Mesodermal cell (in vitro differentiated cells): ENCODE measurements at regions not wholly inside any gene's neighbourhood (a gene's known extent, or its start where the extent isn't known, plus 50 kb on each side); places are given as distances from the start of the nearest gene placed in this dataset.

Source experiments
- H3K27ac ChIP-seq: 2 replicates; pipeline ENCODE4 v1.7.0; 2013; ENCODE audit warnings: mild to moderate bottlenecking, low read depth, low read length, moderate library complexity; ENCODE audit not compliant: severe bottlenecking
- H3K36me3 ChIP-seq: 2 replicates; pipeline ENCODE4 v1.7.1; 2013; ENCODE audit warnings: mild to moderate bottlenecking, low read length, moderate library complexity; ENCODE audit not compliant: control insufficient read depth, insufficient read depth
- H3K4me1 ChIP-seq: one replicate; pipeline ENCODE4 v1.7.1; 2013; ENCODE audit warnings: mild to moderate bottlenecking, low read length; ENCODE audit not compliant: insufficient read depth, control insufficient read depth, poor library complexity, severe bottlenecking
- H3K4me3 ChIP-seq: 2 replicates; pipeline ENCODE4 v1.7.0; 2013; ENCODE audit warnings: low read length, control low read depth, mild to moderate bottlenecking; ENCODE audit not compliant: insufficient read depth, poor library complexity, severe bottlenecking; ENCODE audit errors: extremely low read depth
- H3K9me3 ChIP-seq: 2 replicates; pipeline ENCODE4 v1.7.1; 2013; ENCODE audit warnings: mild to moderate bottlenecking, low read length, moderate library complexity; ENCODE audit not compliant: control insufficient read depth
- WGBS, 2 experiments: methylation state at CpG; one replicate each; pipeline ENCODE4 v1.1.5; 2013; ENCODE audit warnings: missing lambda C conversion rate in 2 of 2; ENCODE audit not compliant: insufficient coverage in 2 of 2; 5-methylcytosine and 5-hydroxymethylcytosine counted together

DNA sequence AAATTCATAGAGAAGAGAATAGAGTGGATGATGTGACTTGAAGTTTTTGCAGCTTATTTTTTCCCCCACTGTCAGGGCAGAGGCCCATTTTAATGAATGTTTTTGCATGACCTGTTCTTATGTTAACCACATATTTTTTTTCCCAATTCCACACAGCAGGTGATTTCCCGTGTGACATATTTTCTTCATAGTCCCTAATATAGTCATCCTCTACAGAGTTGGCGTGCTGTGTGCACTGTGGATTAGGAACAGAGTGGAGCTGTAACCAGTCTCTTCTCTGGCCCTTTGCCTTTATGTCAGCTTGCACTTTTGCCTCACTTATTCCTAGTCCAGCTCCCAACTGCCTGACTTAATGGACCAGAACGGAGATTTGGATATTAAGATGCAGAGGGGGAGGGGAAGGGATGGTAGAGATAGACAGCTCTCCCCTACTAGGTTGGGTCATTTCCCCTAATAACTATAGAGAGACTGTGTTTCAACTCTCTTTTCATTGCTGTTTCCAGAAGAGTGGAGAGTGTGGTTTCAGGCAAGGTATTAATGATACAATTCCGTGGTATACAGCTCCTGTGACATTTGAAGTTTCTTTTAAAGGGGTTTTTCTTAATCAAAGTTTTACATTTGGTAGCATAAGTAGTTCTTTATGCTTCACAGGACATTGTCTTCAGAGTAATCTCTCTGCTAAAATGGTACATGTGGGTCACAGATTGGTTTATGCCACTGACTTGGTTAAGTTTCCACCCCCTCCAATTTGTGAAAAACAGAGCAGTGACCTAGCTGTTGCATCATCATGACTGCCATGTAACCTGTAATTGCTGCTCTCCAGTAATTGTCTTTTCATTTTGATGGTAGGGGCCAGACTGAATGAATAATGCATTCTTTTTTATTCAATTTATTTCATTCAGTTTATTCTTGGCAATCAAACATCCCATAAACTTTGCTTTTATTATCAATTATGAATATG, 161.3 kb downstream of the HAUS1 start:
- no peaks in the 10 kb centered on the region for H3K9me3 ChIP-seq
- H3K4me3 ChIP-seq = no peak overlapping the region
- no peak overlapping the region for H3K27ac ChIP-seq
- H3K4me1 ChIP-seq = peaks cover 21% of the 10 kb centered on the region
- 86 to 87% methylated on average over 1 to 2 of the region's 4 CpGs for WGBS, 2 experiments
- peaks cover 20% of the 10 kb centered on the region for H3K36me3 ChIP-seq

GRCh38 chr18:46266473-46266872, 162.3 kb downstream of the HAUS1 start:
- no peak overlapping the region for H3K27ac ChIP-seq
- H3K9me3 ChIP-seq = no peaks in the 10 kb centered on the region
- peaks cover 20% of the 10 kb centered on the region for H3K36me3 ChIP-seq
- 90 to 100% methylated on average over 2 of the region's 3 CpGs for WGBS, 2 experiments
- no peak overlapping the region for H3K4me3 ChIP-seq
- peaks cover 19% of the 10 kb centered on the region for H3K4me1 ChIP-seq

DNA sequence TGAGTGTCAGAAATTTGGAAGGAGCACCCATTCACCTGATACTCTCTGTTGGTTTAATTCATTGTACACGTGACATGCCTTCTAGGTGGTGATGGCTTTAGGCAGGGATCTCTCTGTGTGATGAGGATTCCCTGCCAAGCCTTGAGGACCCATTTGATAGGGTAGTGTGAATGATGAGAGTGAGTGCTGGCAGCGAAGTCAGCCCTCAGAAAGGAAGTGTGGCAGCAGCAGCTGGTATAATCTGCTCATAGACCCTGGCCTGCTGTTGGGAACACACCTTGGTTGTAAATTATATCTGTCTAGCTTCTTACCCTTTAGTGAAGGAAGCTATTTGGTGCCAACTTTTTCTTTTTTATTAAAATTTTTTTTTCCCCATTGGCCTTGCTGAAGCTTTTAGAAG, 164.5 kb downstream of the HAUS1 start:
- H3K36me3 ChIP-seq = peaks cover 13% of the 10 kb centered on the region
- H3K4me3 ChIP-seq = no peak overlapping the region
- WGBS, 2 experiments = 100% methylated on average over 1 to 2 of the region's 2 CpGs
- no peak overlapping the region for H3K27ac ChIP-seq
- no peaks in the 10 kb centered on the region for H3K9me3 ChIP-seq
- H3K4me1 ChIP-seq = peaks cover 18% of the 10 kb centered on the region

GRCh38 chr18:46269275-46269674, 165.1 kb downstream of the HAUS1 start:
- Histone ChIP-seq H3K27ac (no peak overlapping the region), H3K9me3 (no peaks in the 10 kb centered on the region), H3K36me3 (peaks cover 10% of the 10 kb centered on the region), H3K4me1 (peaks cover 12% of the 10 kb centered on the region), H3K4me3 (no peak overlapping the region)
- WGBS, 2 experiments = no CpG with 5 or more reads among the region's 1 CpG

DNA sequence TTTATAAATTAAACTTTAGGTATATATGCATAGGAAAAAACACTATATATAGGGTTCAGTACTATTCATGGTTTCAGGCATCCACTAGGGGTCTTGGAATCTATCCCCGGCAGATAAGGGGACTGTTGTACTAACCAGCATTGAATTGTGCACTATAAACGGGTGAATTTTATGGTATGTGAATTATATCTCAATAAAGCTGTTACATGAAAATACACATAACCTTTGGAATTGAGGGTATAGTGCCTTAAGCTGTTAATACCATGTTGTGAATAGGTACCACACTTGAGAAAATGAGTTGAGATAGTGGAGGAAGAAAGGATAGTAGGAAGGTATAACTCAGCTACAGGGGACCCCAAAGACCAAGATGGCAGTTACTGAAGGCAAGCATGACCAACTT, 167.3 kb downstream of the HAUS1 start:
- 80% methylated on average over 1 of the region's 2 CpGs; no CpG with 5 or more reads in 1 of the 2 experiments for WGBS, 2 experiments

GRCh38 chr18:46273861-46274260, 169.7 kb downstream of the HAUS1 start:
- Histone ChIP-seq H3K4me1 (peaks cover 2% of the 10 kb centered on the region), H3K36me3 (peaks cover 3% of the 10 kb centered on the region), H3K27ac (no peak overlapping the region), H3K4me3 (no peak overlapping the region), H3K9me3 (no peaks in the 10 kb centered on the region)
- WGBS, 2 experiments = 100% methylated on average over 1 of the region's 1 CpG; no CpG with 5 or more reads in 1 of the 2 experiments

More for the DNA sequence above, 167.3 kb downstream of the HAUS1 start:
- Histone ChIP-seq H3K4me1 (no peaks in the 10 kb centered on the region), H3K9me3 (no peaks in the 10 kb centered on the region), H3K36me3 (peaks cover 3% of the 10 kb centered on the region), H3K27ac (no peak overlapping the region), H3K4me3 (no peak overlapping the region)

DNA sequence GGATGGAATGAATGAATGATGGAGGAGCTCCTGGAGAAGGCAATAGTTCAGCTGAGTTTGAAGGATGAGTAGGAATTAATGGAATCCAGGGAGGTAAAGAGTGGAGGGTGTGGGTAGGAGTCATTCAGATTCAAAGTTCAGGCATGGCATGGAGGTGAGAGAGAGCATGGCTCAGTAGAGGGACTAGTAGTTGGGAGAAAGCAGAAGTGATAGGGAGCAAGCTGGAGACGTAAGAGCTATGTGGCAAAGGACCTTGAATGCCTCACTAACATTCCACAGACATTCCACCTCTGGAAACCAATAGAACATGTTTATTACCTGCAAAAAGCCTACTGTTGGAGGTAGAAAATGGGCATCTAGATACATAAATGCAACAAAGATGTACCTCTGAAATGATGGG, 170.1 kb downstream of the HAUS1 start:
- no CpG with 5 or more reads among the region's 1 CpG for WGBS, 2 experiments
- Histone ChIP-seq H3K27ac (no peak overlapping the region), H3K9me3 (no peaks in the 10 kb centered on the region), H3K4me3 (no peak overlapping the region), H3K36me3 (peaks cover 3% of the 10 kb centered on the region), H3K4me1 (peaks cover 2% of the 10 kb centered on the region)

- WGBS, 2 experiments = 92 to 96% methylated on average over 4 of the region's 4 CpGs
- Histone ChIP-seq H3K27ac (no peak overlapping the region), H3K4me3 (no peak overlapping the region), H3K36me3 (no peaks in the 10 kb centered on the region), H3K4me1 (peaks cover 2% of the 10 kb centered on the region), H3K9me3 (no peaks in the 10 kb centered on the region)
These were observed 171.2 kb downstream of the HAUS1 start for GRCh38 chr18:46275370-46275769.

DNA sequence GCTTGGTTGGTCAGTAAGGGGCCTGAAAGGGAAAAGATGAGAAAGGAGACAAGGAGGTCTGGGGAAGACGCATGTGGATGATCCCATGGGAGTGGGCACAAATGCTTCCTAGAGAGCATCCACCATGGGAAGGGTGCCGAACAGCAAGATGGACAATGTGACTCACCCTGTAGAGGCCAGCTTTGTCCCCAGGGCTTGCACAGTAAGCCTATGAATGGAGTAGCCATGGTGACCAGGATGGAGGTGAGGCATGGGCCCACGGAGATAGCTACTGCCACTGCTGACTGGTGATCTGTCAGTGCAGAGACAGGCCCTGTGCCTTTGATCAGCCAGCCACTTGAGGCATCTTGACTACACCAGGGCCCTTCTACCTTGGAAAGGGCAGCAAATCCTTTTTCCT, 172.6 kb downstream of the HAUS1 start:
- no peak overlapping the region for H3K27ac ChIP-seq
- no peaks in the 10 kb centered on the region for H3K36me3 ChIP-seq
- H3K4me3 ChIP-seq = no peak overlapping the region
- no peaks in the 10 kb centered on the region for H3K9me3 ChIP-seq
- 81 to 83% methylated on average over 3 of the region's 3 CpGs for WGBS, 2 experiments
- peaks cover 2% of the 10 kb centered on the region for H3K4me1 ChIP-seq

- Histone ChIP-seq H3K4me3 (no peak overlapping the region), H3K9me3 (no peaks in the 10 kb centered on the region), H3K4me1 (peaks cover 8% of the 10 kb centered on the region), H3K36me3 (no peaks in the 10 kb centered on the region), H3K27ac (no peak overlapping the region)
- WGBS, 2 experiments = 65 to 75% methylated on average over 7 to 9 of the region's 10 CpGs
These were observed 174.6 kb downstream of the HAUS1 start for GRCh38 chr18:46278481-46279465.
